ENCODE measurements at regions not wholly inside any gene's neighbourhood (a gene's known extent, or its start where the extent isn't known, plus 50 kb on each side); places are given as distances from the start of the nearest gene placed in this dataset.

GRCh38 chr4:155568641-155569220, 97.9 kb upstream of the GUCY1A1 start:
- H2AFZ ChIP-seq (ENCODE audit: low read length) = no peak overlapping the region
- H3K4me2 ChIP-seq (ENCODE audit: insufficient read depth, low read length) = no peak overlapping the region
- TF ChIP-seq CTCF (IDR thresholded peaks at IDR 0.05; ENCODE audit: extremely low read depth, low read depth, low read length) = no peak
- H3K9me3 ChIP-seq (ENCODE audit: low read depth, low read length) = no peaks in the 10 kb centered on the region
- H3K27me3 ChIP-seq (ENCODE audit: insufficient read depth, low read length) = no peaks in the 10 kb centered on the region
- no peaks in the 10 kb centered on the region for H4K20me1 ChIP-seq (ENCODE audit: insufficient read depth, low read length)
- no peak overlapping the region for H3K4me3 ChIP-seq (ENCODE audit: insufficient read depth, low read length)
- no peak for DNase-seq (ENCODE audit: insufficient read length, low spot score, missing footprints)
- no peak overlapping the region for H3K27ac ChIP-seq (ENCODE audit: low read depth, low read length)
- no peaks in the 10 kb centered on the region for H3K36me3 ChIP-seq (ENCODE audit: insufficient read depth, low read length)
- no peaks in the 10 kb centered on the region for H3K79me2 ChIP-seq (ENCODE audit: insufficient read depth, low read length)
- no peaks in the 10 kb centered on the region for H3K4me1 ChIP-seq (ENCODE audit: insufficient read depth, low read length)

- Histone ChIP-seq H3K27ac (ENCODE audit: low read depth, low read length) (no peak overlapping the region), H3K4me3 (ENCODE audit: insufficient read depth, low read length) (no peak overlapping the region), H3K36me3 (ENCODE audit: insufficient read depth, low read length) (no peaks in the 10 kb centered on the region), H2AFZ (ENCODE audit: low read length) (no peak overlapping the region), H3K27me3 (ENCODE audit: insufficient read depth, low read length) (no peaks in the 10 kb centered on the region), H3K4me2 (ENCODE audit: insufficient read depth, low read length) (no peak overlapping the region), H4K20me1 (ENCODE audit: insufficient read depth, low read length) (no peaks in the 10 kb centered on the region), H3K4me1 (ENCODE audit: insufficient read depth, low read length) (no peaks in the 10 kb centered on the region), H3K79me2 (ENCODE audit: insufficient read depth, low read length) (no peaks in the 10 kb centered on the region), H3K9me3 (ENCODE audit: low read depth, low read length) (no peaks in the 10 kb centered on the region)
- peak; percentile 38 for DNase-seq (ENCODE audit: insufficient read length, low spot score, missing footprints)
- TF ChIP-seq CTCF (IDR thresholded peaks at IDR 0.05; ENCODE audit: extremely low read depth, low read depth, low read length) = no peak
Measured at GRCh38 chr4:155566354-155566753, 100.3 kb upstream of the GUCY1A1 start.

- no peak for TF ChIP-seq CTCF (IDR thresholded peaks at IDR 0.05; ENCODE audit: extremely low read depth, low read depth, low read length)
- no peak for DNase-seq (ENCODE audit: insufficient read length, low spot score, missing footprints)
- Histone ChIP-seq H3K4me1 (ENCODE audit: insufficient read depth, low read length) (no peaks in the 10 kb centered on the region), H3K9me3 (ENCODE audit: low read depth, low read length) (no peaks in the 10 kb centered on the region), H2AFZ (ENCODE audit: low read length) (no peak overlapping the region), H3K36me3 (ENCODE audit: insufficient read depth, low read length) (no peaks in the 10 kb centered on the region), H3K79me2 (ENCODE audit: insufficient read depth, low read length) (no peaks in the 10 kb centered on the region), H3K27ac (ENCODE audit: low read depth, low read length) (no peak overlapping the region), H3K4me2 (ENCODE audit: insufficient read depth, low read length) (no peak overlapping the region), H3K27me3 (ENCODE audit: insufficient read depth, low read length) (no peaks in the 10 kb centered on the region), H4K20me1 (ENCODE audit: insufficient read depth, low read length) (no peaks in the 10 kb centered on the region), H3K4me3 (ENCODE audit: insufficient read depth, low read length) (no peak overlapping the region)
Measured at GRCh38 chr4:155565776-155566175, 100.9 kb upstream of the GUCY1A1 start.

- H3K4me3 ChIP-seq (ENCODE audit: insufficient read depth, low read length) = no peak overlapping the region
- H3K27ac ChIP-seq (ENCODE audit: low read depth, low read length) = no peak overlapping the region
- no peak for DNase-seq (ENCODE audit: insufficient read length, low spot score, missing footprints)
- H3K4me1 ChIP-seq (ENCODE audit: insufficient read depth, low read length) = no peaks in the 10 kb centered on the region
- no peak overlapping the region for H3K4me2 ChIP-seq (ENCODE audit: insufficient read depth, low read length)
- no peak for TF ChIP-seq CTCF (IDR thresholded peaks at IDR 0.05; ENCODE audit: extremely low read depth, low read depth, low read length)
- H2AFZ ChIP-seq (ENCODE audit: low read length) = no peak overlapping the region
- no peaks in the 10 kb centered on the region for H3K79me2 ChIP-seq (ENCODE audit: insufficient read depth, low read length)
- no peaks in the 10 kb centered on the region for H3K27me3 ChIP-seq (ENCODE audit: insufficient read depth, low read length)
- H3K9me3 ChIP-seq (ENCODE audit: low read depth, low read length) = no peaks in the 10 kb centered on the region
- H4K20me1 ChIP-seq (ENCODE audit: insufficient read depth, low read length) = no peaks in the 10 kb centered on the region
- no peaks in the 10 kb centered on the region for H3K36me3 ChIP-seq (ENCODE audit: insufficient read depth, low read length)
Measured at GRCh38 chr4:155565330-155565729, 101.3 kb upstream of the GUCY1A1 start.

Measured in osteoblast (primary cell).